Lower leg skin (tissue), 4 donors: ENCODE measurements at regions not wholly inside any gene's neighbourhood (a gene's known extent, or its start where the extent isn't known, plus 50 kb on each side); places are given as distances from the start of the nearest gene placed in this dataset.

ENCODE experiments used
- DNase-seq, 2 donors: peaks; one replicate each; pipeline ENCODE4 v3.0.0-alpha.2; 2019; ENCODE audit warnings: low spot score in 2 of 2
- H3K4me3 ChIP-seq: fragments of 200-600 bp; sonication (generic); 2 replicates; pipeline ENCODE4 v1.5.1; 2017; ENCODE audit warnings: mild to moderate bottlenecking, low read depth; ENCODE audit not compliant: poor library complexity, severe bottlenecking
- POLR2A ChIP-seq, 2 donors: fragments of 450-650 bp; IDR thresholded peaks; one replicate each; pipeline ENCODE4 v1.6.1; 2016 to 2017; ENCODE audit warnings: antibody characterized with exemption in 2 of 2, mild to moderate bottlenecking in 1 of 2, moderate library complexity in 1 of 2
- WGBS, 2 donors: methylation state at CpG; one replicate each; pipeline ENCODE4 v1.1.5; 2018; 5-methylcytosine and 5-hydroxymethylcytosine counted together
- intact Hi-C: fragments of 100-400 bp; cut with DNase I; formaldehyde crosslinking; loops from one replicate; pipeline ENCODE4 v1.15.0; 2023; ENCODE audit warnings: low total_unique reads
- TF ChIP-seq, protein P1 (sequence below), 3 donors: fragments of 450-650 bp; IDR thresholded peaks; one replicate each; pipeline ENCODE4 v1.5.1; 2016; ENCODE audit warnings: antibody characterized with exemption in 3 of 3, mild to moderate bottlenecking in 3 of 3, moderate library complexity in 2 of 3

DNA sequence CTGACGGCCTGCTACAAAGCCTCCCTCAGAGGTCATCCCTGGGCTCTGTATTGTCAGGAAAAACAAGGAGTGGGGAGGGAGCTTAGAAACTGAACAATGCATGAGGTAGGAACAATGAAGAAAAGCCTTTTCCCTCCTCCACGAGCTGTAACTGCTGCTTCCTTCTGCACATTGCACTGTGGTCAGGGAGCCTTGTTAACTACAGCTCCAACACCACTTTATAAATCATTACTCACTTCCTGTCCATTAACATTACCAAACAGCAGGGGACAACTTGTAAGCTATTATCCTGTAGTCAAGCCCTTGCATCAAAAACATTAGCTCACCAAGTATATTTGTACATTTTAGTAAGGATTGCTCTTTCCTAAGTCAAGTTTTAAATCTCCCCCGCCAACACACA, 336.0 kb upstream of the NR5A2 start:
- intact Hi-C loops, result no loop called here
- TF ChIP-seq POLR2A (IDR thresholded peaks at IDR 0.05), result no peak
- TF ChIP-seq, protein P1, sequence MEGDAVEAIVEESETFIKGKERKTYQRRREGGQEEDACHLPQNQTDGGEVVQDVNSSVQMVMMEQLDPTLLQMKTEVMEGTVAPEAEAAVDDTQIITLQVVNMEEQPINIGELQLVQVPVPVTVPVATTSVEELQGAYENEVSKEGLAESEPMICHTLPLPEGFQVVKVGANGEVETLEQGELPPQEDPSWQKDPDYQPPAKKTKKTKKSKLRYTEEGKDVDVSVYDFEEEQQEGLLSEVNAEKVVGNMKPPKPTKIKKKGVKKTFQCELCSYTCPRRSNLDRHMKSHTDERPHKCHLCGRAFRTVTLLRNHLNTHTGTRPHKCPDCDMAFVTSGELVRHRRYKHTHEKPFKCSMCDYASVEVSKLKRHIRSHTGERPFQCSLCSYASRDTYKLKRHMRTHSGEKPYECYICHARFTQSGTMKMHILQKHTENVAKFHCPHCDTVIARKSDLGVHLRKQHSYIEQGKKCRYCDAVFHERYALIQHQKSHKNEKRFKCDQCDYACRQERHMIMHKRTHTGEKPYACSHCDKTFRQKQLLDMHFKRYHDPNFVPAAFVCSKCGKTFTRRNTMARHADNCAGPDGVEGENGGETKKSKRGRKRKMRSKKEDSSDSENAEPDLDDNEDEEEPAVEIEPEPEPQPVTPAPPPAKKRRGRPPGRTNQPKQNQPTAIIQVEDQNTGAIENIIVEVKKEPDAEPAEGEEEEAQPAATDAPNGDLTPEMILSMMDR (IDR thresholded peaks at IDR 0.05), result no peak
- no peak for DNase-seq
- H3K4me3 ChIP-seq, result no peak overlapping the region
- 57 to 70% methylated on average over 3 of the region's 3 CpGs for WGBS, 2 donors

DNA sequence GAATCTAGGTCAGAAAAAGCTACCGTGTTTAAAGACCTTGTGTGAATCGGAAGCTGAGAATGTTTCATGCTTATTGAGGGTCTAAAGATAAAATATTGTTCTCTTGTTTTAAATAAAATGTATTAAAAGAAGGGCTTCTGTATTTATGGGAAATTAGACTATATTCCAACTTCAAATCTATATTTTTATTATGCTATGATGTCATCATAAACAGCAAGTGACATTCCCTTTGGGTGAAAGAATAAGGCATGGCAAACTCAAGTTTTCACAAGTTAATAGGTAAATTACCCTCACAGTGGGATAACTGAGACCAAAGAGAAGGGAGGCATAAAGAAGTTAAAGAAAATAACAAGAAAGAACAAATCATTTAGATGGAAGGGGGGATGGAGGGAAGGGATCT, 333.8 kb upstream of the NR5A2 start:
- no peak overlapping the region for H3K4me3 ChIP-seq
- DNase-seq, result no peak
- no peak for TF ChIP-seq POLR2A (IDR thresholded peaks at IDR 0.05)
- 92 to 97% methylated on average over 2 of the region's 2 CpGs for WGBS, 2 donors
- intact Hi-C loops, result no loop called here

DNA sequence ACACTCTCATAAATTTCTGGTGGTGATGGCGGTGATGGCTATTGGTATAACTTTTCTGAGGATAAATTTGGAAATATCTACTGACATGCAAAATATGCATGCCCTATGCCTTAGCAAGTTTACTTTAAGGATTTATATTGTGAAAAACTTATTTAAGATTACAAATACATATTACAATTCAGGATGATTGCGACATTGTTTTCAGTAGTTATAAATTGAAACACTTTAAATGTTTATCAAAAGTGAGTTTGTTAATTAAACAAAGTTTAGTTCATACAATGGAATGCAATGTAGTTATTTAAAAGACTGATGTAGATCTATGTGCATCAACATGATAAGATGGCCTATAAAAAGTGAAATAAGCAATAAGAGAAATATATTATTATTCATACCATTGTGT, 331.3 kb upstream of the NR5A2 start:
- intact Hi-C loops, result no loop called here
- TF ChIP-seq, protein P1 (IDR thresholded peaks at IDR 0.05), result no peak
- TF ChIP-seq POLR2A (IDR thresholded peaks at IDR 0.05), result no peak
- DNase-seq, result no peak
- H3K4me3 ChIP-seq, result no peak overlapping the region
- WGBS, 2 donors, result 92 to 94% methylated on average over 2 of the region's 2 CpGs

DNA sequence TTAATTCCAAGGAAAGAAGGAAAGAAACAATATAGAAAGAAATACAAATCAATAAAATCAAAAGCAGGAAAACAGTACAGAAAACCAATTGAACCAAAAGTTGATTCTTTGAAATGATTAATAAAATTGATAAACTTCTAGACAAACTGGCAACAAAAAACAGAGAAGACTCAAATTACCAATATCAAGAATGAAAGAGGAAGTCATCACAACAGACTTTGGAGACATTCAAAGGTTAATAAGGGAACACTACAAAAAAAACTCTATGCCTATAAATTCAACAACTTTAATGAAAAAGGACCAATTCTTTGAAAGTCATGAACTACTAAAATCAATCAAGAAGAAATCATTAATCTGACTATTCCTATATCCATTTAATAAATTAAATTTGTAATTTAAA, 329.3 kb upstream of the NR5A2 start:
- no peak overlapping the region for H3K4me3 ChIP-seq
- intact Hi-C loops, result no loop called here
- TF ChIP-seq, protein P1 (IDR thresholded peaks at IDR 0.05), result no peak
- TF ChIP-seq POLR2A (IDR thresholded peaks at IDR 0.05), result no peak
- no peak for DNase-seq

DNA sequence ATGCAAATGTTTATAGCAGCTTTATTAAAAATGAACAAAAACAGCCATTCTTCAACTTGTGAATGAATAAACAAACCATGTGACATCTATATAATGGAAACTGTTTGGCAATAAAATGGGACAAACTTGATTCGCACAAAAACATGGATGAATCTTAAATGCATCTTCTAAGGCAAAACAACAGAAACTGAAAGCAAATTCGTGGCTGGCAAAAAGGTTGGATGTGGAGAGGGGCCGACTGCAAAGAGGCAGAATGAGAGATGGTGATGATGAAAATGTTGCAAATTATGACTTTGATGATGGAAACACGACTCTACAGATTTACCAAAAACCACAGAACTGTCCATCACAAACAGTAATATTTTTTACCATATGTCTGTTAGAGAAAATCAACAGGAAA, 327.0 kb upstream of the NR5A2 start:
- 78 to 86% methylated on average over 4 of the region's 4 CpGs for WGBS, 2 donors
- intact Hi-C loops, result no loop called here

DNA sequence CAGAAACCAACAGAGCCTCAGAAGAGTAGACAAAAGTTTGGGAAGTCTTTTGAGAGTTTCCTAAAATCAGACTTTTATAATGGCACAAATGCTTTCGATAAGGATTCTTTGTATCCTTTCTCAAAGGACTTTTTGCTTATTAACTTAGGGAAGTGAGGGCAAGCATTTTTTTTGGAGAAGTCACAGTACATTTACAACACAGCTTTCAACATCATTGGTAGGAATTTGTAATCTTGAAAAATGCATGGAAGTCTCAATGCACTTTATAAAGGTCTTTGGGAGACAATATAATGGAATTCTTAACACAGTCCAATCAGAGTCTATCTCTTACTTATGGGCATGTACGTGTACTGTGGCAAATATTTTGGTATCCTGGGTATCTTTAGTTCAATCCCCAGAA, 325.8 kb upstream of the NR5A2 start:
- no peak for DNase-seq
- intact Hi-C loops, result no loop called here
- 78 to 79% methylated on average over 2 of the region's 2 CpGs for WGBS, 2 donors
- TF ChIP-seq, protein P1 (IDR thresholded peaks at IDR 0.05), result no peak
- TF ChIP-seq POLR2A (IDR thresholded peaks at IDR 0.05), result no peak
- no peak overlapping the region for H3K4me3 ChIP-seq

More for the DNA sequence above, 327.0 kb upstream of the NR5A2 start:
- TF ChIP-seq, protein P1 (IDR thresholded peaks at IDR 0.05), result no peak
- TF ChIP-seq POLR2A (IDR thresholded peaks at IDR 0.05), result no peak
- DNase-seq, result no peak
- H3K4me3 ChIP-seq, result no peak overlapping the region
